Skeletal muscle satellite cell (primary cell): ENCODE measurements at regions not wholly inside any gene's neighbourhood (a gene's known extent, or its start where the extent isn't known, plus 50 kb on each side); places are given as distances from the start of the nearest gene placed in this dataset.

Source experiments
- H3K27me3 ChIP-seq: 2 replicates; pipeline ENCODE4 v1.7.0; 2013; ENCODE audit warnings: low read length; ENCODE audit not compliant: control insufficient read depth, insufficient read depth
- H3K36me3 ChIP-seq: 2 replicates; pipeline ENCODE4 v1.7.0; 2013; ENCODE audit warnings: mild to moderate bottlenecking, control low read depth, low read length; ENCODE audit not compliant: insufficient read depth
- H3K4me1 ChIP-seq: 2 replicates; pipeline ENCODE4 v1.7.0; 2013; ENCODE audit warnings: low read length; ENCODE audit not compliant: control insufficient read depth, insufficient read depth
- H3K4me2 ChIP-seq: 2 replicates; pipeline ENCODE4 v1.7.0; 2013; ENCODE audit warnings: mild to moderate bottlenecking, low read length
- H3K4me3 ChIP-seq: 2 replicates; pipeline ENCODE4 v1.7.0; 2013; ENCODE audit warnings: low read length
- H3K9ac ChIP-seq: 2 replicates; pipeline ENCODE4 v1.7.0; 2013; ENCODE audit warnings: mild to moderate bottlenecking, low read depth, low read length, moderate library complexity
- H3K9me3 ChIP-seq: replicated peaks from 2 replicates; pipeline ENCODE4 v1.7.0; 2013; ENCODE audit warnings: mild to moderate bottlenecking, control low read depth, low read length

DNA sequence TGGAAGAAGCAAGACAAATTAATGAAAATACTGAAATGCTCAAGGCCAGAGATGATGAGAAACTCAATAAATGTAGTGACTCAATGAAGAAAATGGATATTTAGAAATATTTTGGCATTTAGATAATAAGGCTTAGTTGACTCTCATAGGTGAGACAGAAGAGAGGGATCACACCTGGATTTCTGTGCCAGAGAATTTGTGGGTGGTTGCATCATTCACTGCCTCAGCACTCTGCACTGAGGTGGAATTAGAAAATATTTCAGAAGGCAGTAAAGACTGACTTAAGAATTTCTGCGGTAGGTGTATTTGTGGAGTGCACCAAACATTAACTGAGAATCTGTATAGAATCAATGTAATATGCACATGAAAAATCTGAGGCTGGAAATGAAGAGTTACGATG is 848.3 kb upstream of the PCDH9 start:
- Histone ChIP-seq H3K4me1 (no peaks in the 10 kb centered on the region), H3K27me3 (no peaks in the 10 kb centered on the region), H3K9me3 (no peaks in the 10 kb centered on the region), H3K9ac (no peak overlapping the region), H3K36me3 (no peaks in the 10 kb centered on the region), H3K4me3 (no peak overlapping the region), H3K4me2 (no peak overlapping the region)

DNA sequence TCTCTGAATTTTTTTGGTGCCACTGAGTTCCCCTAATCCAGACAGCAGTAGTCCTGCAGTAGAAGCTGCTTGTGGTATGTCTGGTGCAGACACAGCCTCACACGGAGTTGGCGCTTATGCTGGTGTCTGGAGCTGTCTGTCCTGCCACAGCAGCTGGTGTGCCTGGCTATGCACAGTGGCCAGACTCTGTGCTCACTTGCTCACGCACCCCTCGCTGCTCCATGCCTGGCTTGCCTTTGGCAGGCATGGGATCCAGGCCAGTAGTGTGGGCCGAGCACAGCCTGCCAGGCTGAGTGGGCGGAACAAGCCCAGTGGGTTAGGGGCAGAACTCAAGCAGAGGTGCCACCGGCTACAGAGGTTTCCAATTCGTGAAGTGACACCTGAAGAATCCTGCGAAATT is 845.9 kb upstream of the PCDH9 start:
- Histone ChIP-seq H3K4me2 (no peak overlapping the region), H3K4me3 (no peak overlapping the region), H3K9me3 (no peaks in the 10 kb centered on the region), H3K9ac (no peak overlapping the region), H3K36me3 (no peaks in the 10 kb centered on the region), H3K27me3 (no peaks in the 10 kb centered on the region), H3K4me1 (no peaks in the 10 kb centered on the region)

DNA sequence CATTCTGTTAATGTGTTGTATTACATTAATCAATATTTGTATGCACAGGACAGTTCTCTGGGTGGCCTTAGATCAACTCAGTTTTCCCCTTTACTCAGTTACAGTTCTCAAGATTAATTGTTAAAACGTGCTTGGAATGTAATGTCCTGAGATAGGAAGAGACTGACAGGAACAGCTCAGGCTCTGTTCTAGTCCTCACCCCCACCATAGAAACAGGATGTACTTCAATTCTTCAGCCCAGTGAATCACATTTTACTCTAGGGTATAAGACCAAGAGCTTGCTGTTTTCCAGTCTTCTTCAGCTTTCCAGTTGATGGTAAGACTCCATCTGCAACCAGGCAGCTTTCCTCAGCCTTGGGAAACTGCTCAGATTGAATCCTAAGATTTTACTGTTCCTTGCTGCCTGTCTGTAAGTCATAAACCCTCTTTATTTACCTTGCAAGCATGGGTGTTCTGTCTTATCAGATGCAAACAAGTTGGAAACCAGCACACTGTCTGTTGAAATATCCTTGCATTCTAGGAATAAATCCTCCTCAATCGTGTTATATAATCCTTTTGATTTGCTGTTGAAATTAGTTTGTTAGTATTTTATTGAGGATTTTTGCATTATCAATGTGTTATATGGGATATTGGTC is 836.9 kb upstream of the PCDH9 start:
- Histone ChIP-seq H3K4me3 (no peak overlapping the region), H3K36me3 (no peaks in the 10 kb centered on the region), H3K9me3 (peaks cover 3% of the 10 kb centered on the region), H3K4me2 (no peak overlapping the region), H3K4me1 (no peaks in the 10 kb centered on the region), H3K9ac (no peak overlapping the region), H3K27me3 (no peaks in the 10 kb centered on the region)

DNA sequence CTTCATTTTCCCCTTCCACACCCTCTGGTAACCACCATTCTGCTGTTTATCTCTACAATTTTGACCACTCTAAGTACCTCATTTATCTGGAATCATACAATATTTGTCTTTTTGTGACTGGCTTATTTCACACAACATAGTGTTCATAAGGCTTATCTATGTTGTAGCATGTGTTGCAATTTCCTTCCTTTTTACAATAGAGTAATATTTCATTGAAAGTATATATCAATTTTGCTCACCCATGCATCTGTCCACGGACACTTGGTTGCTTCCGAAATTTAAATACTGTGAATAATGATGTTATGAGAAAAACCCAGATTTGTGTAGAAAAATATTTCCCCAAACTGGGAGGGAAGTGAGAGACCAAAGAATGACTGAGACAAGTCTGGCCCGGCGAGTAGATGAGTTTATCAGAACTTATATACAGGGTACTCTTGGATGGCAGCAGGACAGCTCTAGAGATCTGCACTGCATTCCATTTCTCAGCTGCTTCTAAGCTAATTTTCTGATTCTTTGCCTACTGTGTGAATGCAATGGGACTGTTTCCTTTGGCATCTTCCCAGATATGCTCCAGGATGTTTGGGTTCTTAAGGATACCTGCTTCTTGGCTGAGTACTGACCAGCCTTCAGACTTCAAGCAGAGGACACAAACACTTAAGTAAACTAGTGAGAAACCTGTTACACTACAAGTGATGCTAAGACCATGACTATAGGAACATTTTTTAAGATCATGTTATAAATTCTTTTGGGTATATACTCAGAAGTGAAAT is 834.0 kb upstream of the PCDH9 start:
- Histone ChIP-seq H3K4me2 (no peak overlapping the region), H3K4me1 (no peaks in the 10 kb centered on the region), H3K9ac (no peak overlapping the region), H3K27me3 (no peaks in the 10 kb centered on the region), H3K4me3 (no peak overlapping the region), H3K9me3 (peaks cover 3% of the 10 kb centered on the region), H3K36me3 (no peaks in the 10 kb centered on the region)

DNA sequence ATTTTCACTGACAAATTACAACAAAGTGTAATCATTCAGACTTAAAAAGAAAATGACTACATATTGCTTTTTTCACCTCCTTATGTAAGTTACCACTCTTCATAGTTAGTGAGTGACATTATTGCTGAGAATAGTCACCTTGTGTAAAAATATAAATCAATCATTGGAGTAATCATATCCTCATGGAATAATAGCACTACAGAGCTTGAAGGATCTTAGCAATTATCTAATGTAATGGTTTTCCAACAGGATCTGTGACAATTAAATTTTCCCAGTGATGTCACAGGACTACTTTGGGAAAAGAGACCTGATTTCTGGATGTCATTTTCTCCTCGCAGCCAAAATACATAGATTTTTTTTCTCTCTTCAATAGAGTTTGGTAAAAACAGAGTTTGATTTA is 833.0 kb upstream of the PCDH9 start:
- no peak overlapping the region for H3K4me3 ChIP-seq
- no peak overlapping the region for H3K9ac ChIP-seq
- peaks cover 3% of the 10 kb centered on the region for H3K9me3 ChIP-seq
- H3K27me3 ChIP-seq = no peaks in the 10 kb centered on the region
- no peaks in the 10 kb centered on the region for H3K4me1 ChIP-seq
- no peaks in the 10 kb centered on the region for H3K36me3 ChIP-seq
- H3K4me2 ChIP-seq = no peak overlapping the region

DNA sequence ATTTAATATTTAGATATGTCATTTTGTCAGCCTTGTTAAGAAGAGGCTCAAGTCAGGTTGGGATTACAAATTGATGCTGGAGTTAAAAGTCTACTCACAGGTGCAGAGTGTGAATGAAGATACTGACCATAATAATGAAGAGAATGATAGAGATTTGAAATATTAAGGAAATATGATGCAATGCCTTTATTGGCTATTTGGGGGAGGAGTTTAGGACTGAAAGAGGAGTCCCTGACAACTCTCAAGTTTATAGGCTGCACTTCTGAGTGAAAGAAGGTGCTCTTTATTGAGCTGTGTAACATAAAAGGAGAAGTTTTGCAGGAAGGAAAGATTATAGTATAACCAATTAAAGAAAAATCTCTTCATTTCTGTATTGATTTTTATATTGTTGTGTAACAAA is 827.7 kb upstream of the PCDH9 start:
- Histone ChIP-seq H3K4me1 (no peaks in the 10 kb centered on the region), H3K9me3 (peaks cover 3% of the 10 kb centered on the region), H3K4me3 (no peak overlapping the region), H3K27me3 (no peaks in the 10 kb centered on the region), H3K9ac (no peak overlapping the region), H3K36me3 (no peaks in the 10 kb centered on the region), H3K4me2 (no peak overlapping the region)

DNA sequence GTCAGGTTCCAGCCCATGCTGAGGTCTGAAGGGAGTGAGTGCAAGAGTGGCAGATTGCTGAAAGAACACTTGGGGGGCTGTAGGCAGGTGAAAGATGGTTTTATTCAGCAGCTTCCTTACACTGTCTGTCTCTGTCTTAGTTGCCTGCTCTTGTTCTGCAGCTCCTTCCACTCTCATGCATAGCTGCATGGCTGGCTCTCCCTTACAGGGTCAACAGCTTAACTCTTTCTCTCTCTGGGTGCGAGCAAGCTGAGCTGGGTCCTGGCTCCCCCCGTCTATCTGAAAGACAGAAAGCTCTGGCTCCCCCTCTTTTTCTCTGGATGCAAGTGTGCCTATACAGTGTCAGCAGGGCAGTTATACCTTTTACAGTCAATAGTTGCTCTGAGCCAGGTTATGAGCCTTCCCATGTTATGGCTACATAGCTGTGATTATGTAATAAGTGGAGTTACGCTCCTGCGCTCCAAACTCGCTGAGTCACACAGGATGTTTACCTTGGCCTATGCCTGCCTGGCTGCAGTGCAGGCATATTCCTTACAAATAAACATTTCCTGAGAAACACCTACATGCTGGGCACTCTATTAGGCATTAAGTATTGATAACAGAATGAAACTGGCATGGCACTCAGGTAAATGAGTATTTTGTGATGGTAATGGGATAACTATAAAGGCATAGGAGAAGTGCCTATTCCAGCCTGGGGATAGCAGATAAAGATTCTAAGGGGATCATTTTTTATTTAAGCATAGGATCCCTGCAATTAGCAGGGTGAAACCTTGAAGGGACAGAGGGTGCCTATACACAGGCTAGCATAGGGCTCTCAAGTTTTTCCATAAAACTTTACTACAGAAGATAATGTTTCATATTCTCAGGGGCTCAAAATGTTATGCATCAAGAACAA is 826.9 kb upstream of the PCDH9 start:
- Histone ChIP-seq H3K36me3 (no peaks in the 10 kb centered on the region), H3K9me3 (peaks cover 3% of the 10 kb centered on the region), H3K4me2 (no peak overlapping the region), H3K4me3 (no peak overlapping the region), H3K4me1 (no peaks in the 10 kb centered on the region), H3K27me3 (no peaks in the 10 kb centered on the region), H3K9ac (no peak overlapping the region)

DNA sequence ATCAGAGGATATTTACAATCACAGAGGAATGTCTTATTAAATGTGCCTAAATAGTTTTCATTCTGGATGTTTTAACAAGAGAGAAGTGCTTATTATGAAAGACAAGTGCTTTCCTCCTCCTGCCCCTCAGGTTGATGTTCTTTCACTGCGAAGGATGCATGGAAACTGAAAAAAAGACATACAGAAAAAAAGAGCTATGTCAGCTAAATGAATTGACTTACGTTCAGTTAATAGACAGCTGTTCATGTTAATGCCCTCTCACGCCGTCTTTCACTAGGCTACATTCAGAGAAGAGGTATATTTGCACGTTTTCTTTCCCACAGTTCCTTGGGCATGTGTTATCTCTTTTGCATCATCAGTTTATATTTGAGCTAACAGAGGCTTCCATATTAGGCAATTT is 821.8 kb upstream of the PCDH9 start:
- no peak overlapping the region for H3K9ac ChIP-seq
- H3K27me3 ChIP-seq = no peaks in the 10 kb centered on the region
- no peaks in the 10 kb centered on the region for H3K36me3 ChIP-seq
- H3K4me3 ChIP-seq = no peak overlapping the region
- peaks cover 1% of the 10 kb centered on the region for H3K9me3 ChIP-seq
- H3K4me1 ChIP-seq = no peaks in the 10 kb centered on the region
- H3K4me2 ChIP-seq = no peak overlapping the region

DNA sequence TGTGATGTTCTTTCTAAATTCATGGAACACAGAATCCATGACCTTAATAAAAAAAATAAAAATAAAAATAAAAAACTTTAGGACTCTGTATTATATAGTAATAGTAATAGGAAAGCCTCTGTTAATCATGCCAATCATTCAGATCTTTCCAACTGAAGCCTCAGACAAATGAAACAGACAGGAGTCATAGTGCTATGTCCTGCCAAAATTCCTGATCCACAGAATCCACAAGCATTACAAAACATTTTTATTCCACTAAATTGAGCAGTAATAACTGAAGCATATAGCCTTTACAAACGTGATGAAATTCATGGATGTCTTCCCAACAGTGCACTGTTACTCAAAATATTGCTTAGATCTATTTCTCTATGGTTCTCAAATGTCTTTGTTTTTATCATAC is 820.6 kb upstream of the PCDH9 start:
- Histone ChIP-seq H3K4me2 (no peak overlapping the region), H3K27me3 (no peaks in the 10 kb centered on the region), H3K4me3 (no peak overlapping the region), H3K9me3 (no peaks in the 10 kb centered on the region), H3K36me3 (no peaks in the 10 kb centered on the region), H3K9ac (no peak overlapping the region), H3K4me1 (no peaks in the 10 kb centered on the region)

DNA sequence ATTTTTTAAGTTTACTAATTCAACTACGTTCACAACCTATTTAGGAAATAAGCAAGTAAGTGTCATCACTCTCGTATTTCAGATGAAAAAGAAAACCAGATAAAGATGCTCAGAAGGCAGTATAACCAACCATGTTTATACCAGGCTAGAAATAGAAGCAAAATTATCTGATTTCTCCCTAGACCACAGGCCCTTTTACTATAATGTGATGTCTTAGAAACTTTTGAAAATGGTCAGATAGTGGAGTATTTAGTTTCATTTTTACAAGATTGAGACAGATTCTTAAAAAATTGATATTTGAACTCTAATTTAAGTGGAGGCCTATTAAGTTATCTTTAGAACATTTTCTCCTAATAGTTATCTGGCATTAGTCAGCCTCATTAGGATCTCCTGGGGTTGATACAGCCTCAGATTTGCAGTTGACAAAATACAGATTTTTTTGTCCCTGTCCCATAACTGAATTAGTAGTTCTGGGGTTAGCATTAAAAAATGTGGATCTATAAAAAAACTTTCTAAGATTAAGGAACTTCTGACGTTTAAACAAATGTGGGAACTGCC is 818.7 kb upstream of the PCDH9 start:
- Histone ChIP-seq H3K4me3 (no peak overlapping the region), H3K36me3 (no peaks in the 10 kb centered on the region)

DNA sequence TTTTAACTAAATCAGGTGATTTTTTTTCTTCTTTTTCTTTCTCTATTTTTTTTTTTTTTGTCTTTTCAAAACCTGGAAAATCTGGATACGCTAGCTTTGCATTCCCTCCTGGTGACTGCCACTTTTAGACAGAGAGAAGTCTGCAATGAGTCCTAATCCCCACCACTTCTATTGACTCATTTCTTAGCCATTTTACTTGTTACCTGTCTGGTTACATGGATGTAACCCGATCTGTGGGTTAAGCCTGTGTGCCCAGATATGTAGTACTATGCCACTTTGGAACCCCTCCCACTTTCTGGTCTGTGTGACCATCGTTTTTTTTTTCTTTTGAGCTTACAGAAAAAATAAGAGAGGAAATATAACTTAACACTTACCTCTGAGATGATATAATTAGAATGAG is 817.8 kb upstream of the PCDH9 start:
- Histone ChIP-seq H3K4me2 (no peak overlapping the region), H3K4me1 (no peaks in the 10 kb centered on the region), H3K27me3 (no peaks in the 10 kb centered on the region), H3K36me3 (no peaks in the 10 kb centered on the region), H3K9me3 (no peaks in the 10 kb centered on the region), H3K4me3 (no peak overlapping the region), H3K9ac (no peak overlapping the region)

More for the DNA sequence above, 818.7 kb upstream of the PCDH9 start:
- no peak overlapping the region for H3K9ac ChIP-seq
- no peaks in the 10 kb centered on the region for H3K27me3 ChIP-seq
- H3K4me2 ChIP-seq = no peak overlapping the region
- H3K4me1 ChIP-seq = no peaks in the 10 kb centered on the region
- no peaks in the 10 kb centered on the region for H3K9me3 ChIP-seq
